NCI-H1417 treated with DMSO at 0.1 percent for 48 hours (cell line): ENCODE measurements at regions not wholly inside any gene's neighbourhood (a gene's known extent, or its start where the extent isn't known, plus 50 kb on each side); places are given as distances from the start of the nearest gene placed in this dataset.
"Not testable (repeated sequence)": the region's sequence is repeated elsewhere in the genome, so short reads cannot be mapped to it uniquely, and the experiment has no call there.

Experiments
- DNase-seq: peaks from one replicate; lab custom pipeline; 2025; lab: John Stamatoyannopoulos, UW

GRCh38 chr11:129503646-129504045 lies 128.0 kb downstream of the BARX2 start:
- DNase-seq, result no peak

- DNase-seq, result no peak
These were observed 129.6 kb downstream of the BARX2 start for GRCh38 chr11:129505266-129505665.

GRCh38 chr11:129508163-129508562 lies 132.5 kb downstream of the BARX2 start:
- DNase-seq, result no peak

GRCh38 chr11:129528296-129528695 lies 152.6 kb downstream of the BARX2 start:
- DNase-seq, result no peak

GRCh38 chr11:129530154-129530895 lies 154.7 kb downstream of the BARX2 start:
- no peak for DNase-seq

GRCh38 chr11:129533395-129533794 lies 157.7 kb downstream of the BARX2 start:
- DNase-seq, result no peak

- no peak for DNase-seq
These were observed 160.7 kb downstream of the BARX2 start for GRCh38 chr11:129536338-129536737.

GRCh38 chr11:129538323-129538722 lies 162.7 kb downstream of the BARX2 start:
- DNase-seq, result no peak

GRCh38 chr11:129543515-129544290 lies 168.1 kb downstream of the BARX2 start:
- no peak for DNase-seq

GRCh38 chr11:129544691-129545090 lies 169.0 kb downstream of the BARX2 start:
- no peak for DNase-seq

GRCh38 chr11:129546266-129546665 lies 170.6 kb downstream of the BARX2 start:
- no peak for DNase-seq

GRCh38 chr11:129557421-129557820 lies 181.8 kb downstream of the BARX2 start:
- no peak for DNase-seq

- DNase-seq, result no peak
These were observed 193.4 kb downstream of the BARX2 start for GRCh38 chr11:129569007-129569406.

- not testable (repeated sequence) for DNase-seq
These were observed 197.0 kb downstream of the BARX2 start for GRCh38 chr11:129572667-129573066.

GRCh38 chr11:129573161-129573560 lies 197.5 kb downstream of the BARX2 start:
- no peak for DNase-seq

- DNase-seq, result no peak
These were observed 198.8 kb downstream of the BARX2 start for GRCh38 chr11:129574431-129574830.

GRCh38 chr11:129576652-129577051 lies 201.0 kb downstream of the BARX2 start:
- no peak for DNase-seq

GRCh38 chr11:129578006-129578405 lies 202.4 kb downstream of the BARX2 start:
- no peak for DNase-seq

GRCh38 chr11:129580278-129580677 lies 204.6 kb downstream of the BARX2 start:
- DNase-seq, result no peak

GRCh38 chr11:129584316-129584715 lies 208.7 kb downstream of the BARX2 start:
- DNase-seq, result no peak

GRCh38 chr11:129589190-129589860 lies 213.7 kb downstream of the BARX2 start:
- DNase-seq, result no peak

GRCh38 chr11:129590030-129590752 lies 214.5 kb downstream of the BARX2 start:
- DNase-seq, result no peak
